ENCODE measurements at regions not wholly inside any gene's neighbourhood (a gene's known extent, or its start where the extent isn't known, plus 50 kb on each side); places are given as distances from the start of the nearest gene placed in this dataset.

GRCh38 chr2:31748041-31748440, 167.3 kb upstream of the SRD5A2 start:
- H2BK20ac ChIP-seq (ENCODE audit: low read depth, low read length, poor library complexity, severe bottlenecking) = no peak overlapping the region
- H3K23me2 ChIP-seq (ENCODE audit: insufficient read length, low read depth, low read length, poor library complexity, severe bottlenecking) = no peaks in the 10 kb centered on the region
- no peak overlapping the region for H2AK5ac ChIP-seq (ENCODE audit: insufficient read length, low read length)
- H3K4me1 ChIP-seq (ENCODE audit: insufficient read depth, low read length) = no peaks in the 10 kb centered on the region
- H2AFZ ChIP-seq (ENCODE audit: low read length) = no peak overlapping the region
- no peak overlapping the region for H3K27ac ChIP-seq (ENCODE audit: insufficient read length, low read depth, low read length)
- H2BK120ac ChIP-seq (ENCODE audit: low read depth, low read length, poor library complexity, severe bottlenecking) = no peak overlapping the region
- DNase-seq = no peak
- no peak for TF ChIP-seq CTCF (conservative IDR thresholded peaks at IDR 0.05)
- H2BK15ac ChIP-seq (ENCODE audit: low read depth, low read length) = no peak overlapping the region
- Mint-ChIP-seq H3K9me3 (peaks cover 62 to 64% of the 10 kb centered on the region in 2 experiments), H3K36me3 (ENCODE audit: insufficient read depth in 1 of 3, low read depth in 3 of 3) (peaks cover 3 to 24% (median 13%) of the 10 kb centered on the region in 3 experiments; a peak in 5 of 7 replicates), H3K4me3 (no peak overlapping the region), H3K27ac (no peak overlapping the region), H3K27me3 (ENCODE audit: low read depth) (peaks cover 6% of the 10 kb centered on the region), H3K4me1 (no peaks in the 10 kb centered on the region)
- H3K18ac ChIP-seq (ENCODE audit: insufficient read length, low read depth, low read length) = no peak overlapping the region
- no peaks in the 10 kb centered on the region for H3K79me2 ChIP-seq (ENCODE audit: insufficient read depth, low read length)
- H4K5ac ChIP-seq (ENCODE audit: insufficient read length, low read depth, low read length) = no peak overlapping the region
- no peak overlapping the region for H3K4me2 ChIP-seq (ENCODE audit: insufficient read depth, insufficient read length, low read length)
- no peaks in the 10 kb centered on the region for H3K27me3 ChIP-seq (ENCODE audit: insufficient read depth, low read length)
- no peak overlapping the region for H2BK12ac ChIP-seq (ENCODE audit: insufficient read length, low read depth, low read length)
- H3K14ac ChIP-seq (ENCODE audit: insufficient read depth, low read length) = no peak overlapping the region
- no peak overlapping the region for H3K23ac ChIP-seq (ENCODE audit: insufficient read length, low read depth, low read length)
- no peak overlapping the region for H3K9ac ChIP-seq (ENCODE audit: extremely low read depth, insufficient read length, low read length)
- no CpG with 5 or more reads among the region's 1 CpG for WGBS (ENCODE audit: extremely low coverage, insufficient read length, low lambda C conversion rate)
- no peak overlapping the region for H3T11ph ChIP-seq (ENCODE audit: low read length)
- H4K20me1 ChIP-seq (ENCODE audit: control insufficient read depth, insufficient read depth, insufficient read length) = no peaks in the 10 kb centered on the region
- H3K79me1 ChIP-seq (ENCODE audit: insufficient read depth, low read depth, low read length, poor library complexity, severe bottlenecking) = no peaks in the 10 kb centered on the region
- H3K9me3 ChIP-seq (ENCODE audit: control insufficient read depth, low read depth, low read length) = peaks cover 15% of the 10 kb centered on the region
- no peak overlapping the region for H4K91ac ChIP-seq (ENCODE audit: insufficient read length, low read depth, low read length)
- no peak overlapping the region for H3K56ac ChIP-seq (ENCODE audit: insufficient read length, low read depth, low read length)
- no peak overlapping the region for H3K4ac ChIP-seq (ENCODE audit: low read depth, low read length)
- H4K8ac ChIP-seq (replicated peaks; ENCODE audit: insufficient read length, low read depth, low read length) = no peak overlapping the region
- H2BK5ac ChIP-seq (ENCODE audit: insufficient read length, low read length) = no peak overlapping the region

Measured in H9 (cell line).